ENCODE measurements at regions not wholly inside any gene's neighbourhood (a gene's known extent, or its start where the extent isn't known, plus 50 kb on each side); places are given as distances from the start of the nearest gene placed in this dataset.
"Not testable (repeated sequence)": the region's sequence is repeated elsewhere in the genome, so short reads cannot be mapped to it uniquely, and the experiment has no call there.

DNA sequence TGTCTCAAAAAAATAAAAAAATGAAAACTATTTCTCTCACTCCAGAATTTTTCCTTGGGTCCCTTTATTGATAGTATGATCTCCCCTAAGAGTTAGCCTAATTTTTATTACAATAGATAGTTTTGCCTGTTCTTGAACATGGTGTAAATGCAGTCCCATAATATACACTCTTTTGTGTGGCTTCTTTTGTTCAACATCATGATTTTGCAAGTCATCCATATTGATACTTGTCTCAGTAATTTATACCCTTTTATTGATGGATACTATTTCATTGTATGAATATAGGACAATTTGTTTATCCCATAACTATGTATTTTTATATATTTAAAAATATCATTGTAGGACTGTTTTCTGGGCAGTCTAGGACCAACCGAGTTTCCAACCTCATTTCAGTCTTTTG is 207.0 kb downstream of the UTP18 start:
- Histone ChIP-seq H3K27ac (no peak overlapping the region), H3K27me3 (replicated peaks) (no peaks in the 10 kb centered on the region), H3K36me3 (replicated peaks) (no peaks in the 10 kb centered on the region), H3K4me3 (ENCODE audit: low read depth, low read length) (no peak overlapping the region)
- in situ Hi-C loops (cut with HindIII; ENCODE audit: low pct_ligation_motif_present, low sequenced_read_pairs), result no loop called here
- no peak for TF ChIP-seq CTCF (IDR thresholded peaks at IDR 0.05; ENCODE audit: low read depth, low read length, missing control alignments)
- DNase-seq, result no peak

GRCh38 chr17:51472670-51473205 is 212.4 kb downstream of the UTP18 start:
- Histone ChIP-seq H3K4me3 (ENCODE audit: low read depth, low read length) (no peak overlapping the region), H3K36me3 (replicated peaks) (no peaks in the 10 kb centered on the region), H3K27ac (no peak overlapping the region), H3K27me3 (replicated peaks) (no peaks in the 10 kb centered on the region)
- no peak for DNase-seq
- no peak for TF ChIP-seq CTCF (IDR thresholded peaks at IDR 0.05; ENCODE audit: low read depth, low read length, missing control alignments)
- in situ Hi-C loops (cut with HindIII; ENCODE audit: low pct_ligation_motif_present, low sequenced_read_pairs), result no loop called here

GRCh38 chr17:51474764-51475163 is 214.4 kb downstream of the UTP18 start:
- H3K4me3 ChIP-seq (ENCODE audit: low read depth, low read length), result no peak overlapping the region
- no peaks in the 10 kb centered on the region for H3K36me3 ChIP-seq (replicated peaks)
- DNase-seq, result no peak
- in situ Hi-C loops (cut with HindIII; ENCODE audit: low pct_ligation_motif_present, low sequenced_read_pairs), result no loop called here
- H3K27ac ChIP-seq, result no peak overlapping the region
- no peaks in the 10 kb centered on the region for H3K27me3 ChIP-seq (replicated peaks)
- no peak for TF ChIP-seq CTCF (IDR thresholded peaks at IDR 0.05; ENCODE audit: low read depth, low read length, missing control alignments)

DNA sequence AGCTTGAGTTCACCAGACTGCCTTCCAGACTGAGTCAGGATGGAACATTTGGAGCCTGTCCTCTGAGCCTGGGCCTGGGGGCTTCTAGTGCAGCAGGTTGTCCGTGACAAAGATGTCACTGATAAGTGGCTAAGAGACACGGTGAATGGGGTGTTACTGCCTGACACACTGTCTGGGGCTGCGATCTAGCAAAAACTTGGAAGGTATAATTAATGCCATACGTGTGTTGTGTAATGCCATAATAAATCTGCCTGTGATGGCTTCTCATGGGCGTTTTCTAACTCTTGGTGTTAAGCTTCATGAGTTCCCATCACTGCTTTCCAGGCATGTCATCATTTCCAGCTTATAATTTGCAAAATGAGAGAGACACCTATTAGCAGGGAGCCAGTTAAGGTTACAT is 215.4 kb downstream of the UTP18 start:
- no peak for DNase-seq
- Histone ChIP-seq H3K4me3 (ENCODE audit: low read depth, low read length) (no peak overlapping the region), H3K27me3 (replicated peaks) (no peaks in the 10 kb centered on the region), H3K36me3 (replicated peaks) (no peaks in the 10 kb centered on the region), H3K27ac (no peak overlapping the region)
- in situ Hi-C loops (cut with HindIII; ENCODE audit: low pct_ligation_motif_present, low sequenced_read_pairs), result no loop called here
- no peak for TF ChIP-seq CTCF (IDR thresholded peaks at IDR 0.05; ENCODE audit: low read depth, low read length, missing control alignments)

DNA sequence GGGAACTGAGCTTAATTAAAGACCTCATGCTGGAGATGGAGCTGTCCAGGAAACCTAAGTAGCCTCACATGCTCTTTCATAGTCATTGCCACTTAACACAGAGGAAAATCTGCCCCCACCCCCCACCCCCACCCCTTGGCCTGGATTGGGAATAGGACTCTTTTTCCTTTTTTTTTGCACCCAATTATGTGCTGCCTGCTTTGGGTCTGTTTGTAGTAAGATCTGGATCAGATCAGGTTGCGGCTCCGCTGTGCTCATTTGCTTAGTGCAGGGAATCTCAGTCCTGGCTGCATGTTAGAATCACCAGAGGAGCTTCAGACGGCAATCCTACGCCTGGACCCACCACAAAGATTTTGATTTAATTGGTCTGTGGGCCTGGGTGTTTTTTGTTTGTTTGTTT is 219.0 kb downstream of the UTP18 start:
- no peak for TF ChIP-seq CTCF (IDR thresholded peaks at IDR 0.05; ENCODE audit: low read depth, low read length, missing control alignments)
- H3K27ac ChIP-seq, result no peak overlapping the region
- no peak overlapping the region for H3K4me3 ChIP-seq (ENCODE audit: low read depth, low read length)
- in situ Hi-C loops (cut with HindIII; ENCODE audit: low pct_ligation_motif_present, low sequenced_read_pairs), result no loop called here
- no peaks in the 10 kb centered on the region for H3K36me3 ChIP-seq (replicated peaks)
- no peak for DNase-seq
- H3K27me3 ChIP-seq (replicated peaks), result no peaks in the 10 kb centered on the region

DNA sequence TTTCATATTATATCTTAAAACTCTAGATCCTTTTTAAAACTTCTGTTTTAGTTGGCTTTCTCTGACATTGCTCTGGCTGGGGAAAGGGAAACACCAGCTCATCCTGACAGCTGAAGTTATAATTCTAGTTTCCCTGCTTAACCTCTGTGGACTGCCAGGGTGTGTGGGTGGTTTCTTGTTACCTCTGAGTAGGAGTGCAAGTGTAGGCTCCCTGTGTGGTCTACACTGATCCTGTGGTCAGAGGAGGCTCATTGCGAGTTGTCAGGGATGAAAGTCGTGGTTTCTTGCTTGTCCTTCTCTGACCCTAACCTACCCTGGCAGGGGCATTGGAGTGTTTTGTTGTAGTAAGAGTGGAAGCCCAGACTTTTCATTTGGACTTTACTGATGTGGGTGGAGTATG is 221.0 kb downstream of the UTP18 start:
- no peaks in the 10 kb centered on the region for H3K36me3 ChIP-seq (replicated peaks)
- in situ Hi-C loops (cut with HindIII; ENCODE audit: low pct_ligation_motif_present, low sequenced_read_pairs), result no loop called here
- H3K27me3 ChIP-seq (replicated peaks), result no peaks in the 10 kb centered on the region
- H3K4me3 ChIP-seq (ENCODE audit: low read depth, low read length), result no peak overlapping the region
- TF ChIP-seq CTCF (IDR thresholded peaks at IDR 0.05; ENCODE audit: low read depth, low read length, missing control alignments), result no peak
- no peak overlapping the region for H3K27ac ChIP-seq
- no peak for DNase-seq

DNA sequence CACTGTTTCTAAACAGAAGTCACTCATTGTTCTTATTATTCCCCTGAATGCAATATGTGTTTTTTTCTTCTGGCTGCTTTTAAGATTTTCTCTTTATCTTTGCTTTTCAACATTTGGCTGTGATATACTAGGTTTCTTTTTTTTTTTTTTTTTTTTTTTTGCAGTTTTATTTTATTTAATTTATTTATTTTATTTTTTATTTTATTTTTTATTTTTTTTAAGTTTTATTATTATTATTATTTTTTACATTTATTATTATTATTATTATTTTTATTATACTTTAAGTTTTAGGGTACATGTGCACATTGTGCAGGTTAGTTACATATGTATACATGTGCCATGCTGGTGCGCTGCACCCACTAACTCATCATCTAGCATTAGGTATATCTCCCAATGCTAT is 221.9 kb downstream of the UTP18 start:
- in situ Hi-C loops (cut with HindIII; ENCODE audit: low pct_ligation_motif_present, low sequenced_read_pairs); H3K4me3 ChIP-seq (ENCODE audit: low read depth, low read length); H3K27me3 ChIP-seq (replicated peaks); H3K36me3 ChIP-seq (replicated peaks); H3K27ac ChIP-seq; DNase-seq: not testable (repeated sequence)
